NCI-H1092 treated with DMSO at 0.1 percent for 48 hours (cell line): ENCODE measurements at regions not wholly inside any gene's neighbourhood (a gene's known extent, or its start where the extent isn't known, plus 50 kb on each side); places are given as distances from the start of the nearest gene placed in this dataset.
A peak's percentile ranks its signal among the peaks of the same experiment; 100 is the strongest.

Source experiments
- DNase-seq: peaks from one replicate; lab custom pipeline; 2025; lab: John Stamatoyannopoulos, UW

GRCh38 chr2:128813352-128814034, 494.8 kb upstream of the HS6ST1 start:
- DNase-seq: no peak

- no peak for DNase-seq
These were observed 496.6 kb upstream of the HS6ST1 start for GRCh38 chr2:128815248-128815647.

- peak; percentile 11 for DNase-seq
These were observed 498.5 kb upstream of the HS6ST1 start for GRCh38 chr2:128817171-128817570.

GRCh38 chr2:128817813-128818212, 499.1 kb upstream of the HS6ST1 start:
- DNase-seq: no peak

GRCh38 chr2:128818248-128818647, 499.6 kb upstream of the HS6ST1 start:
- no peak for DNase-seq

- no peak for DNase-seq
These were observed 500.2 kb upstream of the HS6ST1 start for GRCh38 chr2:128818704-128819491.

- DNase-seq: peak; percentile 26
These were observed 501.8 kb upstream of the HS6ST1 start for GRCh38 chr2:128820452-128820851.

GRCh38 chr2:128821010-128821409, 502.3 kb upstream of the HS6ST1 start:
- DNase-seq: no peak

GRCh38 chr2:128832946-128833663, 514.4 kb upstream of the HS6ST1 start:
- peak; percentile 39 for DNase-seq

GRCh38 chr2:128833664-128834027, 515.0 kb upstream of the HS6ST1 start:
- DNase-seq: no peak

- DNase-seq: no peak
These were observed 515.7 kb upstream of the HS6ST1 start for GRCh38 chr2:128834207-128834879.

- DNase-seq: no peak
These were observed 516.2 kb upstream of the HS6ST1 start for GRCh38 chr2:128834880-128835252.

- DNase-seq: no peak
These were observed 516.7 kb upstream of the HS6ST1 start for GRCh38 chr2:128835342-128835855.

GRCh38 chr2:128835974-128836373, 517.3 kb upstream of the HS6ST1 start:
- no peak for DNase-seq

- no peak for DNase-seq
These were observed 518.0 kb upstream of the HS6ST1 start for GRCh38 chr2:128836559-128837100.

GRCh38 chr2:128838244-128838643, 519.6 kb upstream of the HS6ST1 start:
- no peak for DNase-seq

GRCh38 chr2:128841803-128842202, 523.1 kb upstream of the HS6ST1 start:
- no peak for DNase-seq

- DNase-seq: no peak
These were observed 548.6 kb upstream of the HS6ST1 start for GRCh38 chr2:128867311-128867710.

- no peak for DNase-seq
These were observed 549.4 kb upstream of the HS6ST1 start for GRCh38 chr2:128867936-128868636.

GRCh38 chr2:128868686-128869551, 550.3 kb upstream of the HS6ST1 start:
- DNase-seq: no peak
